Left colon (tissue), 2 donors: ENCODE measurements at regions not wholly inside any gene's neighbourhood (a gene's known extent, or its start where the extent isn't known, plus 50 kb on each side); places are given as distances from the start of the nearest gene placed in this dataset.

Experiments
- ATAC-seq: fragments of 200-7000 bp; cut with Tn5 transposase; one replicate; pipeline ENCODE4 v1.9.1; 2020; ENCODE audit warnings: mild to moderate bottlenecking, moderate library complexity
- DNase-seq, 2 donors: peaks; one replicate each; pipeline ENCODE4 v3.0.0-alpha.2; 2020
- intact Hi-C, 2 donors: fragments of 100-400 bp; cut with DNase I in 1 of 2; cut with micrococcal nuclease in 1 of 2; formaldehyde crosslinking; loops; one replicate each; pipeline versions ENCODE4 v1.11.2 to v1.14.0; 2022; cut with DNase I, micrococcal nuclease
- donor health status: DM: no; HTN: no; CAD: no.
- donor health status: DM: yes; HTN: yes; CAD: no.

- DNase-seq: no peak
- intact Hi-C loops: no loop called here
- ATAC-seq: no peak
Measured at GRCh38 chr1:69313118-69313517, 254.6 kb upstream of the LRRC7 start.

GRCh38 chr1:69315416-69315815, 252.3 kb upstream of the LRRC7 start:
- no peak for DNase-seq
- no peak for ATAC-seq
- intact Hi-C loops: no loop called here

GRCh38 chr1:69315823-69316222, 251.9 kb upstream of the LRRC7 start:
- DNase-seq (no peak), ATAC-seq (no peak)
- intact Hi-C loops: no loop called here

GRCh38 chr1:69319287-69319686, 248.4 kb upstream of the LRRC7 start:
- ATAC-seq (no peak), DNase-seq (no peak)
- intact Hi-C loops: no loop called here

- DNase-seq (no peak), ATAC-seq (no peak)
- intact Hi-C loops: no loop called here
Measured at GRCh38 chr1:69320757-69321211, 246.9 kb upstream of the LRRC7 start.

- ATAC-seq (no peak), DNase-seq (no peak)
- intact Hi-C loops: no loop called here
Measured at GRCh38 chr1:69321311-69321710, 246.4 kb upstream of the LRRC7 start.

GRCh38 chr1:69328186-69328585, 239.5 kb upstream of the LRRC7 start:
- DNase-seq (no peak), ATAC-seq (no peak)
- intact Hi-C loops: no loop called here

GRCh38 chr1:69363236-69363635, 204.5 kb upstream of the LRRC7 start:
- ATAC-seq: no peak
- intact Hi-C loops: no loop called here
- DNase-seq: no peak

- ATAC-seq (no peak), DNase-seq (no peak)
- intact Hi-C loops: no loop called here
Measured at GRCh38 chr1:69373520-69373919, 194.2 kb upstream of the LRRC7 start.

GRCh38 chr1:69376408-69376807, 191.3 kb upstream of the LRRC7 start:
- ATAC-seq (no peak), DNase-seq (no peak)
- intact Hi-C loops: no loop called here

GRCh38 chr1:69377507-69377906, 190.2 kb upstream of the LRRC7 start:
- intact Hi-C loops: no loop called here
- DNase-seq: no peak

GRCh38 chr1:69388044-69388443, 179.7 kb upstream of the LRRC7 start:
- ATAC-seq (no peak), DNase-seq (no peak)
- intact Hi-C loops: no loop called here

More at GRCh38 chr1:69377507-69377906, 190.2 kb upstream of the LRRC7 start:
- no peak for ATAC-seq

- intact Hi-C loops: no loop called here
- DNase-seq (no peak), ATAC-seq (no peak)
Measured at GRCh38 chr1:69400128-69400527, 167.6 kb upstream of the LRRC7 start.

GRCh38 chr1:69401879-69402278, 165.8 kb upstream of the LRRC7 start:
- no peak for ATAC-seq
- intact Hi-C loops: no loop called here
- no peak for DNase-seq

GRCh38 chr1:69403756-69404320, 163.9 kb upstream of the LRRC7 start:
- DNase-seq (no peak), ATAC-seq (no peak)
- intact Hi-C loops: no loop called here

GRCh38 chr1:69404486-69404885, 163.2 kb upstream of the LRRC7 start:
- ATAC-seq: no peak
- intact Hi-C loops: no loop called here
- DNase-seq: no peak

GRCh38 chr1:69406244-69406643, 161.5 kb upstream of the LRRC7 start:
- ATAC-seq: no peak
- intact Hi-C loops: no loop called here
- DNase-seq: no peak

GRCh38 chr1:69409731-69410456, 157.8 kb upstream of the LRRC7 start:
- ATAC-seq: no peak
- no peak for DNase-seq
- intact Hi-C loops: no loop called here

GRCh38 chr1:69410457-69410850, 157.3 kb upstream of the LRRC7 start:
- no peak for DNase-seq

GRCh38 chr1:69410893-69411292, 156.8 kb upstream of the LRRC7 start:
- DNase-seq: no peak
- intact Hi-C loops: no loop called here
- no peak for ATAC-seq

More at GRCh38 chr1:69410457-69410850, 157.3 kb upstream of the LRRC7 start:
- intact Hi-C loops: no loop called here
- no peak for ATAC-seq

- intact Hi-C loops: no loop called here
- no peak for DNase-seq
- no peak for ATAC-seq
Measured at GRCh38 chr1:69411617-69412016, 156.1 kb upstream of the LRRC7 start.
